IPS-NIHi11 (cell line): ENCODE measurements at regions not wholly inside any gene's neighbourhood (a gene's known extent, or its start where the extent isn't known, plus 50 kb on each side); places are given as distances from the start of the nearest gene placed in this dataset.
A peak's percentile ranks its signal among the peaks of the same experiment; 100 is the strongest.

Source experiments
- DNase-seq: peaks from one replicate; pipeline ENCODE4 v3.0.0; 2012; ENCODE audit warnings: mixed read lengths, low spot score

DNA sequence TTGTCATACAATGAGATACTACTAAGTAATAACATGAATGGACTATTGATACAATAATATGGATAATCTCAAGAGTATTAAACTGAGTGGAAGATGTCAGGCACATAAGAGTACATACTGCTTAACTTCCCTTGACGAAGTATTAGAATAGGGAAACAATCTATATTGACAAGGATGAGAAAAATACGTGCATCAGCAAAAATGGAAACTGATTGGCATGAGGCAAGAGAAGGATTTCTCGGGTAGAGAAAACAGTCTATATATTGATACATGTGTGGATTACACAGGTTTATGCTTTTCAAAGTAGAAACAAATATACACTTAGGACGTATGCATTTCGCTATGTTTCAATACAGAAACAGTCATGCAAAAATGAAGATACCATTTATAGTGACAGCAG is 57.4 kb downstream of the PRR20E start:
- DNase-seq: no peak

DNA sequence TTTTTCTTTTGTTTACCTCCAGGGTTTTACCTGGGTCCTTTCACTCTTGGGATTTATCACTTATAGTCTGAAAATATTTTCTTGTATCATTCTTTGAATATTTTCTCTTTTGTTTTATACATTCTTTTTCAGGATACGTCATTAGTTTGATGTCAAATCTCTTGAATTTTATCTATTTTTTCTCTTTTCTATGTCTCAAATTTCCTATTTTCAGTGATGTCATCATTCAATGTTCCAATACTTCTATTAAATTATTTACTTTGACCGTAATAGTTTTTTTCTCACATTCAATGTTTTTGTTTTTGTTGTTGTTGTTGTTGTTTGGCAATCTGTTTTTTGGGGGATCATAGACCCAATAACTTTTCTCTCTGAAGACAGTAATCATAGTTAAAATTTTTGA is 83.5 kb downstream of the PRR20E start:
- no peak for DNase-seq

DNA sequence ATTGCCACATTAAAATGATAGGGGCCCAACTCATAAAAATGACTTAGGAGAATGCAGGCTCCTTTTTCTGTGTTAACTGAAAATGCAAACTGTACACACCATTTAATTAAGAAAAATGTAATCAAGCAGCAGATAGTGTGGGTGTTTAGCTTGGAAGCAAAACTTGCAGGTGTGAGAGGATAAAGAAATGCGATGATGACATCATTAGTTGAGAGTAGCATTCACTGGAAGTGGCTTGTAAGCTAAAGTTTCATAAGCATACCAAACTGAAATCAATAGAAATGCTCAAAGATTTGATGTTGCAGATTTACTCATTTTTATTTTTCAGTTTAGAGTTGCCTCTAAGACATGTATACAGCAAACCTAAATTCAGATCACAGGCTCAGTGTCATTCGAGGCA is 86.6 kb downstream of the PRR20E start:
- DNase-seq: no peak

DNA sequence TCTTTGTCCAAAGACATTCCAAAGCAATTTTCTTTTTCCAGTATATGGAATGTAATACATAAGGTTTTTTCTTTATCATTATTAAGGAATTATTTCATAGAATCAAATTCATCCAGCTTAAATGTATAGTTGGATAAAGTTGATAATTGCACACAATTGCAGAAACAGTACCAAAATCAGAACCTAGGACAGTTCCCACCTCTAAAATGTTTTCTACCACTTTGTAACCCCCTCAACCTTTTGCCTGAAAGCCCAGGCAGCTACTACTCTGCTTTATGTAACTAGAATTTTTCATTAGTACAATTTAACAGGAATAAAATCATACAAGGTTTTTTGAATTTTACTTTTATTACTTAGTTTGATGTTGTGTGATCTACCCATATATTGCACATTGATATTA is 98.0 kb downstream of the PRR20E start:
- peak; percentile 11 for DNase-seq

DNA sequence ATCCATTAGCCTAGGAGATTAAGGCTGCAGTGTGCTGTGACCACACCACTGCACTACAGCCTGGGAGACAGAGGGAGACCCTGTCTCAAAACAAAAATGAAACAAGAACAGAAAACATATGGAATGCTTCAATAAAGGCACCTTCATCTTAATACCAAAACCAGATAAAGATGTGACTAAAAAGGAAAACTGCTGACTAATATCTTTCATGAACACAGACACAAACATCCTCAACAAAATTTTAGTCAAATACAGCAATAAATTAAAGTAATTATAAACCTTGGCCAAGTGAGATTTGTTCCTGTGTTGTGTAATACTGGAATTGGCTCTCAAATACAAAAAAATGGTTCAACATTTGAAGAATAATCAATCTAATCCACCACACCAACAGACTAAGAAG is 103.5 kb downstream of the PRR20E start:
- no peak for DNase-seq

DNA sequence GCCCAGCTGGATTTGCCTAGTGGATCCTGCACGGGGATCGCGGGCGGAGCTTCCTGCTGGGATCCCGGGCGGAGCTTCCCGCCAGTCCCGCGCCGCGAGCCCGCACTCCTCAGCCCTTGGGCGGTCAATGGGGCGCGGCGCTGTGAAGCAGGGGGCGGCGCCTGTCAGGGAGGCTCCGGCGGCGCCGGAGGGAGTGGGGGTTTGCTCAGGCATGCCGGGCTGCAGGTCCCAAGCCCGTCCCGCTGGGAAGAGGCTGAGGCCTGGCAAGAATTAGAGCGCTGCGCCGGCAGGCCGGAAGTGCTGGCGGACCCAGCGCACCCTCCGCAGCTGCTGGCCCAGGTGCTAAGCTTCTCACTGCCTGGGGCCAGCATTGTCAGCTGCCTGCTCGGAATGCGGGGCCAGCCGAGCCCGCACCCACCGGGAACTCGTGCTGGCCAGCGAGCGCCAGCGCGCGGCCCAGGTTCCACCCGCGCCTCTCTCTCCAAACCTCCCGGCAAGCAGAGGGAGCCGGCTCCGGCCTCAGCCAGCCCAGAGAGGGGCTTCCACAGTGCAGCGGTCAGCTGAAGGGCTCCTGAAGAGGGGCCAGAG is 119.6 kb downstream of the PRR20E start:
- DNase-seq: no peak

DNA sequence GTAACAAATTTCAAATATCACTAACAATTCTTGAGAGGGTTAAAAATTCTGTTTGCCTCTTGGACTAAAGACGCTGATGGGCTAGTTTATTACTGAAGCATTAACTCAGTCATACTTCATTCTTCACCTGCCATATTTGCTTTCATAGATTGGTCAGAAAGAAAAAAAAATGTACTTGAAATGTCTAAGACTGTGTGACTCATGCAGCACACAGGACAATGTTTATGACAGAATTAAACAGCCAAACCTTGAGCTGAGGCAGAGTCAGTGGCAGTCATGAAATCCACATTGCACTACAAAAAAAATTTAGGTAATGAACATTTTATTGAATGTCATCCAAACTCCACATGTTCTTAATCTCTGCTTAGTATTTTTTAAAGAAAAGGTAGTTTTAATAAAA is 135.6 kb downstream of the PRR20E start:
- no peak for DNase-seq

DNA sequence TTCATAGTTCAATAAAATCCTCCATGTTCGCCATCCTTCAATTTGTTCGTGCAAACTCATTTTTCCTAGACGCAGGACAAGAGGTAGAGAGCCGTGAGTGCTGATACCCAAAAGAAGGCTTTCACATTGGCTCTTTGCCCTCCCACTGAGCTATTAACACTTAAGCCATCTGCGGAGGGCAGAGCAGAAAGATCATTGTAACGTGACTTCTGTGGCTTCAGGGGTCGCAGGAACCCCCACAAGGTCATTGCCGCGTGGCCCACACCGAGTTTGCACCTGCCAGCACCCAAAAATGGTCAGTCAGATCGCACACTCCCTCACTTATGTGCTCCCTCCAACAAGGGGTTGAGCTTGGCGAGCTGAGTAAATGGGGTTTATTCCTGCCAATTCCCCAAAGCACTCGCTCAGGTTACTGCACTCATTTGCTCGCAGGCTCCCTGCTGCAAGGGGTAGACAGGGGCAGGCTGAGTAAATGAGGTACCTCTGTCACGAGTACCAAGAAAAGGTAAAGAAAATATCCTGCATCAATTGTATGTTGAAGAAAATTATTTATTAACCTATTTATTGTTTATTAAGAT is 144.1 kb downstream of the PRR20E start:
- DNase-seq: peak; percentile 17

DNA sequence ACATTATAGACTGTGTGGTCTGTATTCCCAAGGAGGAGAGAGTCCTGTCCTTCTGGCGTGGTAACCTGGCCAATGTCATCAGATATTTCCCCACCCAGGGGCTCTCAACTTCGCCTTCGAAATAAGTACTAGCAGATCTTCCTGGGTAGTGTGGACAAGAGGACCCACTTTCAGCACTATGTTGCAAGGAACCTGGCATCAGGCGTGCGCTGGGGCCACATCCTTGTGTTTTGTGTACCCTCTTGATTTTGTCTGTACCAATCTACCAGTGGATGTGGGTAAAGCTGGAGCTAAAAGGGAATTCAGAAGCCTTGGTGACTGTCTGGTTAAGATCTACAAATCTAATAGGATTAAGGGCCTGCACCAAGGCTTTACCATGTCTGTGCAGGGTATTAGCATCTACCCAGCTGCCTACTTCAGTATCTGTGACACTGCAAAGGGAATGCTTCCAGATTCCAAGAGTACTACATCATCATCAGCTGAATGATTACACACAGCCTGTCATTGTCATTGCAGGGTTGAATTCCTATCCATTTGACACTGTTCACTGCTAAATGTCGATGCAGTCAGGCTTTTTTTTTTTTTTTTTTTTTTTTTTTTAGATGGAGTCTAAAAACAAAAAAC is 148.0 kb downstream of the PRR20E start:
- DNase-seq: peak; percentile 10

DNA sequence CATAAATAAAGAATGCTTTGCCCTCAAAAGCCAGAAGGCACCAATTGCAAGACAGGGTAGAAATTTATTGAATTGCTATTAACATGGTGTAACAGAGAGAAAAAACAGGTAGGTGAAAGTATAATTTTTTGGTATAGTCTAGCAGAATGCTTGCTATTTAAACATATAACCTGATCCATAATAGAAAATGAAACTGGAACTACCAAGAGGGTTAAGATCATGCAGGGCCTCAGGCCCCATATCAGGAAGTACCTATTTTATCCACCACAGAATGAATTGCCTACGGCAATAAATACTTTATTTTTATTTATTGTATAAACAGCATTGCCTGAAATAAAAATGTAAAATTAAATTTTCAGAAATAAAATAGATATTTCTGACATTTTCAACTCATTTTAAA is 159.5 kb downstream of the PRR20E start:
- DNase-seq: no peak

DNA sequence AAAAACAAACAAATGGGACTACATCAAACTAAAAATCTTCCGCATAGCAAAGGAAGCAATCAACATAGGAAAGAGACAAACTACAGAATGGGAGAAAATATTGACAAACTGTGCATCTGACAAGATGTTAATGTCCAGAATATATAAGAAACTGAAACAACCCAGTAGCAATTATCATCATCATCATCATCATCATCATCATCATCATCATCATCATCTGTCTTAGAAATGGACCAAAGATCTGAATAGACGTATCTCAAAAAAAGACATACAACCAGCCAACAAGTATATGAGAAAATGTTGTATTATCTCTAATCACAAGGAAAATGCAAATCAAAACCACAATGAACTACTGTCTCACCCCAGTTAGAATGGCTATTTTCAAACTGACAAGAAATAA is 173.9 kb downstream of the PRR20E start:
- DNase-seq: no peak

DNA sequence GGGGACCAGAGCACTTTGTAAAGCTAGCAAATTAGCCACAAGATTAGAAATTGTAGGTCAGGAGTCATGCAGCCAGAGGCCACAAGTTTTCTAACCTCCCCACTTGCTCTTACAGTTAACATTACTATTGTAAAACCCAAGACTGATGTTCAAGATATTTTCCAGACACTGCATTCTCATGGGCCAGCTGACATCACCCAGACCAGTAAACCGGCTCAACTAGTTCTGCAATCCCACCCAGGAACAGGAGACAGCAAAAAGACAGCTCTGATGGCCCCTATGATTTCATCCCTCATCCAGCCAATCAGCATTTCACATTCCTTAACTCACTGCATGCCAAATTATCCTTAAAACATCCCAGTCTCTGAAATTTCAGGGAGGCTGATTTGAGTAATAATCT is 178.5 kb downstream of the PRR20E start:
- DNase-seq: no peak

DNA sequence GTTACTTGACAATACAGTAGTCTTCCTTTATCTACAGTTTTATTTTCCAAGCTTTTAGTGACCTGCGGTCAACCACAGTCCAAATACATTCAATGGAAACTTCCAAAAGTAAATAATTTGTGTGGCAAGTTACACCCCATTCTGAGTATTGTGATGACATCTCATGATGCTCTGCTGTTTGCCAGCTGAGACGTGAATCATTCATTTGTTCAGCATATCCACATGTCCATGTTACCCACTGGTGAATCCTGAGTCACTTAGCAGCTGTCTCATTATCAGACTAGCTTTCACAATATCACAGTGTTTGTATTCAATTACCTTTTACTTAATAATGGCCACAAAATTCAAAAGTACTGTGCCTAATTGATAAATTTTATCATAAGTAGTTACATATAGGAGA is 179.8 kb downstream of the PRR20E start:
- DNase-seq: no peak

DNA sequence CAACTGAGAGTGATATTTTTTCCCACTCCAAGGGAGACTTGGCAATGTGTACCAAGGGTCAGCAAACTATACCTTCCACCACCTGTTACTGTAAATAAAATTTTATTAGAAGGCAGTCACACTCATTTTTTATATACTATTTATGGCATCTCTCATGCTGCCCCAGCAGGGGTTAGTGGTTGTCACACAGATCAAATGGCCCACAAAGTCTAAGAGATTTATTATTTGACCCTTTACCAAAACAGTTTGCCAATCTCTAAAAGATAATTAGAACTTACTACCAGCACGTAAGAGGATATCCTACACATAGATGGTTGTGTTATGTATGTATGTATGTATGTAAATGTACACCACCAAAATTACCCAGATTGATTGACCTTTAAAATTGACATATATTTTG is 185.1 kb downstream of the PRR20E start:
- DNase-seq: no peak

DNA sequence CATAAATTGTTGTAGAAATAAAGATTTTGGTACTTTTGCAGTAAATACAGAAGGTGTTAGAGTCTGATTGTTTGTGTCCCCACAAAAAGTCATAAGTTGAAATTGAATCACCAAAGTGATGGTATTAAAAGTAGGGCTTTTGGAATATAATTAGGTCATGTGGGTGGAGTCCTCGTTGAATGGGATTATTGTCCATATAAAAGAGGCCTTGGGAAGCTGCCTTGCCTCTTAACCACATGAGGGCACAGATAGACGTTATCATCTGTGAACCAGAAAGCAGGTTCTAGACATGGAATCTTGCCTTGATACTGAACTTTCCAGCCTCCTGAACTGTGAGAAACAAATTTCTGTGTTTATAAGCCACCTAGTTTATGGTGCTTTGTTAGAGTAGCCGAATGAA is 186.8 kb downstream of the PRR20E start:
- no peak for DNase-seq

DNA sequence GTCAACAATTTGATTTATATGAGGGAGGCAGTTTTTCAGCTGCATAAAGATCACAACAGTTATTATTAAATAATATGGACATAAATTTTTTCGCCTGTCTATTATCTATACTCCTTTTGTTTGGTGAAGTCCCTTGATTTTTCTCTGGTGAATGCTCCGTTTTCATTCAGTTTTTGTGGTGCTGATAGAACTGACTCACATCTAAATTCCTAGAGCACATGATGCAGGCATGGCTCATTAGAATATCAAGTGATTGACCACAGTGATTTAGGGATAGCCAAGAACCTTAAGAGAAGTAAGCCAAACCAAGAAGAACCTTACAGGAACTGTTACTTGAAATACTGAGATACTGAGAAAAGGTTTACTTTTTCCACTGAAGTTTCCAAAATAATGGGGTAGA is 208.9 kb downstream of the PRR20E start:
- DNase-seq: no peak

DNA sequence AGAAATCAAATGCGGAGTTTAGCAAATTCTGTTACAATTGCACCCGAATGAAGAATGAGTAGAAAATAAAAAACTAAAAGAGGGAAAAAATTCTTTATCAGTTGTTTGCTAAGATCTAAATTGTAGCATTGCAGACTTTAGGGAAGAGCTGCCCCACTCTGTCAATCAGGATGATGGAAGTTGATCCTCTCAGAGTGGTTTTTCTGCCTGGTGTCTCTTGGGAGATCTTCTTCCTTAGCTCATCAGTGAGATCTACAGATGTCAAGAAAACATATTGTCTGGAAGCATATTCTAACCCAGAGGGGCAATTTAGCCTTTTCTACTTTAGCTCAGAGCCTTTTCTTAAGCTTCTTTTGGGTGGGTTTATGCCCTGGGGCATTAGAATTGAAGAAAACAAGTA is 223.2 kb upstream of the PCDH17 start:
- no peak for DNase-seq

DNA sequence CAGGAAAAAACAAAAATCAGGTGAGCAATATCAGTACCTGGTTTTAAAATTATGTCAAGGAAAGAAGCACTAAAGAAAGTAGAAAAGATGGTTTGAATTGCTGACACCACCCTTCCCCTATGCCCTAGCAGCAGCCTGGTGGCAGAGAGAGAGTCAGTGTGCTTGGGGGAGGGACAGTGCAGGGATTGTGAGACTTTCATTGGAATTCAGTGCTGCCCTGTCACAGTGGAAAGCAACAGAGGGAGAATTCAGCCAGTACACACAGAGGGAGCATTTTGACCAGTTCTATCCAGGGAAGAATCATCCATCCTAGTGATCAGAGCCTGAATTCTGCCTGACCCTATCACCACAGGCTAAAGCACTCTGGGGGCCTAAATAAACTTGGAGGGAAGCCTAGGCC is 222.4 kb upstream of the PCDH17 start:
- DNase-seq: peak; percentile 5

DNA sequence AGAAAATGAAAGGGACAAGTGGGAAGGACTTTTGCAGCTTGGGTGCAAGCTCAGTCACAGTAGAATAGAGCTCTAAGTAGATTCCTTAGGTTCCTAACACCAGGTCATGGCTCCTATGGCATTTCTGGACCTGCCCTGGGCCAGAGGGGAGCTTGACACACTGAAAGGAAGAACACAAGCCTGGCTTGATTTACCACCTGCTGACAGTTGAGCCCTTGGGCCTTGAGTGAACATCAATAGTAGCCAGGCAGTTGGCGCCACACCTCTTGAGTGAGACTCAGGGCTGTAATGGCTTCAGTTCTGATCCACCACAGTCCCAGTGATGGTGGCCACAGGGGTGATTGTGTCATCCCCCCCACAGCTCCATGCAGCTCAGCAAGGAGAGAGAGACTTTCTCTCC is 221.9 kb upstream of the PCDH17 start:
- DNase-seq: no peak

DNA sequence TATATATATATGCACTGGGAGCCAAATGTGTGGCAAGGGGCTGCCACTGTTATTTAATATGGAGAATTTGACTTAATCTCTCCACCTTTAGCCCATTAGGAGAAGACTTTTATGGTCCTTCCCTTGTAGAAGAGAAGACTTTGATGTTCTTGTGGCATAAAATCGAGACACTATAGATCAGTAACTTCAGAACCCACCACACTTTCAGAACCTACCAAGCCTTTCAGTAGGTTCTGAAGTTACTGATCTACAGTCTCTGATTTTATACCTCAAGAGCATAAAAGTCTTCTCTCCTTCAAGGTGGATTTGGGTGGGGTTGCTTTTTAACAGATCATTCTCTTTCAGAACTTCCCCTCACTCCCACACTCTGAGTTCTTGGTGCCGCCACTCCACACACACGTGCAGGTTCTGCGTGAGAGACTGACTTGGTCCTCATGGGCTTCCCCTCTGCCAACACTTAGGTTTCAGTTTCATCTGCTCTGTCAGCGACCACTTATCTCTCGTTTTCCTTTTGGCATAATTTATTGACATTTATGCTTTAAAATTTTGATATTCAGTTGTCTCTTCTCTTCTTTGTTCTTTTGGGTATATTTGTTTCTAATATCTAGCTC is 213.4 kb upstream of the PCDH17 start:
- DNase-seq: no peak

DNA sequence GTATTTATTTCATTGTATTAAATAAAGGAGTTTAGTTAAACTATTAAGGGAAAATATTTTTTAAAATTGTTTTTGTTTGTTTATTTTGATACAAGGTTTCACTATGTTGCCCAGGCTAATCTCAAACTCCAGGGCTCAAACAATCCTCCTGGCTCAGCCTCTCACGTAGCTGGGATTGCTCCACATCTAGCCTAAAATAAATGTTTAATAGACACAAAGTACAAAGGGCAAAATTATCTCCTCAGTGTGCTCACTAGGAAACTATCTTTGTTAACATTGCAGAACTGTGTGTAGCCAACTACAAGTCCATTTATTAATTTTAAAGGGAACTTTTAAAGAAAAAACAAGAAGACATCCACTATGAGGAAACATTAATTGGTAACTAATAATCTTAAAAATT is 207.2 kb upstream of the PCDH17 start:
- DNase-seq: no peak

DNA sequence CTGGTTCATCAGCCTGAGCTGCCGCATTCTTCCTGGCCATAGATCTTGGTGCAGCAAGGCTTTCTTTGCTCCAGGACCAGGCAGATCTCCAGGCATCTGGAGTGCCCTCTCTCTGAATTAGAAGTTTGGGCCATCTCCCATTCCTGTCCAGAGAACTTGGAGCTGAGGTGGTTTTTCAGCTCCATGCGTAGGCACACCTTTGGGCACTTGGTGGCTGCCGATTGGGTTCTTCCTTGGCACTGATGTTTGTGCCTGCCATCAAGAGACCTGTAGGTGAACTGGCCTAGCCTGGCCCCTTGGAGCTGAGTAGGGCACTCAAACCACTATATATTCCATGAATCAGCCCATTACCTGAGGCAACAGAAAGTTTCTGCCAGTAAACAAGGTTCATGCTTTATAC is 206.0 kb upstream of the PCDH17 start:
- DNase-seq: no peak

DNA sequence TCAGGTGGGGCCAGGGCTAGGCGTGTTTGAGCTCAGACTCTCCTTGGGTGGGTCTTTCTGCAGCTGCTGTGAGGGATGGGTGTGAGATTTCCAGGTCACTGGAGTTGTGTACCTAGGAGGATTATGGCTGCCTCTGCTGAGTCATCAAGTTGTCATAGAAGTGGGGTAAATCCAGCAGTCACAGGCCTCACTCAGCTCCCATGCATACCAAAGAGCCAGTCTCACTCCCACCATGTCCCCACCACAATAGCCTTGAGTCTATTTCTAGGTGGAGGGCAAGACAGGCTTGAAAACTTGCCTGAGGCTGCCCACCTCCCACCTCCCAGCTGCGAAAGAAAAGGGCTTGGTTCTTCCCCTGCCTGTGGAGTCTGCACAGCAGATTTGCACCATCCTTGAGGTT is 194.0 kb upstream of the PCDH17 start:
- DNase-seq: no peak

DNA sequence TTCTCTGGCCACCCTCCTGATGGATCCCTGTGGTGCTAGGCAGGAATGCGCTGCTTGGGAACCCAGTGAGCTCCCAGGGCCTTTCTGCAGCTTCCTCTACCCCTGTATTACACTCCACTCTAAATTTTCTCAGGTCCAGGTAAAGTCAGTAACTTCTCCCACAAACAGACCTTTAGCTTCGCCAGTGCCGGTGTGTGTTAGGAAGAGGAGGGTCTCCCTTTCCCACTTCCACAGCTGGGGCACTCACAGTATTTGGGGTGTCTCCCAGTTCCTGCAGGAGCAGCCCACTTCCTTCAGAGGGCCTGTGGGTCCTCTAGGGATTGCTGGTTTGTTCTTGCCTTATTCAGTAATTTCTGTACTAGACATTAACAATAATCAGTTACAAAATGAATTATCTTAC is 193.5 kb upstream of the PCDH17 start:
- no peak for DNase-seq
